GM12892 (cell line): ENCODE measurements at regions not wholly inside any gene's neighbourhood (a gene's known extent, or its start where the extent isn't known, plus 50 kb on each side); places are given as distances from the start of the nearest gene placed in this dataset.

Source experiments
- POLR2A ChIP-seq: IDR thresholded peaks from 2 replicates; pipeline ENCODE4 v1.6.1; 2011; ENCODE audit warnings: low read depth, low read length, control low read depth
- TAF1 ChIP-seq: IDR thresholded peaks from 2 replicates; pipeline ENCODE4 v1.6.1; 2011; ENCODE audit warnings: low read depth, mild to moderate bottlenecking, control low read depth, low read length, borderline replicate concordance

DNA sequence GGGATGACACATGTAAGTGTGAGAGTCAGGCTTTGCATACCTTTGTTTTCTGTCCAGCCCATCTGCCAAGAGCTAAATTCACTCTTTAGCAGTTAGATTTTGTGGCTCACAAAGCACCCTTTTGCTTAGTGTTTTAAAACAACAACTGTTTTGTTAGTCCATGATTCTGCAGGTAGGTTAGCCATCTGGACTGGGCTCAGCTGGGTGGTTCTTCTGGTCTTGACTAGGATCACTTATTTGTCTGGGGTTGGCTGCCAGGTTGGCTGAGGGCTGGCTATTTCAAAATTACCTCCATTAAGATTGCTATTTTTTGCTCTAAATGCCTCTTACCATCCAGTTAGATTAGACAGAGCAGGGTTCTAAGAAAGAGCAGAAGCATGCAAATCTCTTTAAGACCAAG lies 489.3 kb downstream of the BTBD3 start:
- TF ChIP-seq TAF1 (no peak), POLR2A (no peak)
